H7 (cell line): ENCODE measurements at regions not wholly inside any gene's neighbourhood (a gene's known extent, or its start where the extent isn't known, plus 50 kb on each side); places are given as distances from the start of the nearest gene placed in this dataset.

Experiments used
- DNase-seq: peaks from one replicate; pipeline ENCODE4 v3.0.0; 2012
- H3K27me3 ChIP-seq: 2 replicates; pipeline ENCODE4 v1.6.0; 2011; ENCODE audit warnings: mild to moderate bottlenecking, low read length; ENCODE audit not compliant: control insufficient read depth, insufficient read depth
- H3K36me3 ChIP-seq: replicated peaks from 2 replicates; pipeline ENCODE4 v1.5.1; 2011; ENCODE audit warnings: low read length; ENCODE audit not compliant: control insufficient read depth, insufficient read depth
- H3K4me3 ChIP-seq: 2 replicates; pipeline ENCODE4 v1.5.1; 2011; ENCODE audit warnings: low read depth, mild to moderate bottlenecking, control low read depth, low read length, moderate library complexity; ENCODE audit not compliant: insufficient read depth

DNA sequence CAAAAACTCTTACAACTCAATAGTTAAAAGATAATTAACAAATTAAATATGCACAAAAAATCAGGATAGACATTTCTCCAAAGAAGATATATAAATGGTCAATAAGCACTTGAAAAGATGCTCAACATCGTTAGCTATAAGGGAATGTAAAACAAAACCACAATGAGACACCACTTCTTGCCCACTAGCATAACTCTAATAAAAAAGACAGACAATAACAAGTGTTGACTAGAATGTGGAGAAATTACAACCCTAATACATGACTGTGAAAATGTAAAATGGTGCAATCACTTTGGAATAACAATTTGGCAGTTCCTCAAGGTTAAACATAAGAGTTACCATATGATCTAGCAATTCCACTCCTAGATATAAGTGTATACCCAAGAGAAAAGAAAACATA is 74.3 kb upstream of the PCGF5 start:
- no peak for DNase-seq

DNA sequence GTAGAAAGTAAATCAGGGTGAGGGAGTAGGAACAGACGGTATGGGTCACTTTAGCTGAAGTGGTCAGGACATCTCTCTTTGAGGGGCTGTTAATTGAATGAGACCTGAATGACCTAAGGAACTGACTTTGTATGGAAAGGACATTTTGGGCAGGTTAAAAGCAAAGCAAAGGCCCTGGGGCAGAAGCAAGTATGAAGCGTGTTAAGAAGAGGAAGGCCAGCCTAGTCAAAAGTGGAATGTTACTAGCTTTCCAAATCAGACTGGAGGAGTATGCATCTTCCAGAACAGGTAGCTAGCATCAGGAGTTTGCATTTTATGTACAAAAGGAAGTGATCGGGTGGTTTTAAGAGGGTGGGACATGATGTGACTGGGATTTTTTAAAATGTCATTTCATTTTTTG is 70.9 kb upstream of the PCGF5 start:
- Histone ChIP-seq H3K36me3 (no peaks in the 10 kb centered on the region), H3K4me3 (no peak overlapping the region), H3K27me3 (no peaks in the 10 kb centered on the region; the same call in 1 of the 2 replicates)
- no peak for DNase-seq

More for the DNA sequence above, 74.3 kb upstream of the PCGF5 start:
- H3K4me3 ChIP-seq: no peak overlapping the region
- H3K27me3 ChIP-seq: no peaks in the 10 kb centered on the region
- H3K36me3 ChIP-seq: no peaks in the 10 kb centered on the region

DNA sequence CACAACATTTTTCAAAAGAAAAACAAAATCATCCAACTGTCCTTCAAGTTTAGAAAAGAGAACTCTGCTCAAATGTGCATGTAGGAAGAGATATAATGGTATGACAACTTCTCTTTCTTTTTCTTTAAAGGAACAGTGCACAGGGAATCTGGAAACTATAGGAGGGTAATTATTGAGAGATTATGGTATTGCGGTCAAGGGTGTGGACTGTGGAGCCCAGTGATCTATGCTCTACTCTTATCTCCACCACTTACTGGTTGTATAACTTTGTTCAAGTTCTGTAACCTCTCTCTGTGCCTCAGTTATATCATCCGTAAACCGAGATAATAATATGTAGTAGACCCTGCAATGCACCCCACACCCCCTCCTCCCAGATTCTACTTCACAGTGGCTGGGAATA is 69.8 kb upstream of the PCGF5 start:
- no peaks in the 10 kb centered on the region; the same call in 1 of the 2 replicates for H3K27me3 ChIP-seq
- H3K4me3 ChIP-seq: no peak overlapping the region
- no peaks in the 10 kb centered on the region for H3K36me3 ChIP-seq
- no peak for DNase-seq

GRCh38 chr10:91153508-91153907 is 67.0 kb upstream of the PCGF5 start:
- DNase-seq: no peak
- Histone ChIP-seq H3K4me3 (no peak overlapping the region), H3K36me3 (no peaks in the 10 kb centered on the region), H3K27me3 (no peaks in the 10 kb centered on the region; the same call in 1 of the 2 replicates)

- Histone ChIP-seq H3K4me3 (no peak overlapping the region), H3K27me3 (no peaks in the 10 kb centered on the region; the same call in 1 of the 2 replicates), H3K36me3 (no peaks in the 10 kb centered on the region)
- no peak for DNase-seq
These were observed 65.6 kb upstream of the PCGF5 start for GRCh38 chr10:91154842-91155241.

DNA sequence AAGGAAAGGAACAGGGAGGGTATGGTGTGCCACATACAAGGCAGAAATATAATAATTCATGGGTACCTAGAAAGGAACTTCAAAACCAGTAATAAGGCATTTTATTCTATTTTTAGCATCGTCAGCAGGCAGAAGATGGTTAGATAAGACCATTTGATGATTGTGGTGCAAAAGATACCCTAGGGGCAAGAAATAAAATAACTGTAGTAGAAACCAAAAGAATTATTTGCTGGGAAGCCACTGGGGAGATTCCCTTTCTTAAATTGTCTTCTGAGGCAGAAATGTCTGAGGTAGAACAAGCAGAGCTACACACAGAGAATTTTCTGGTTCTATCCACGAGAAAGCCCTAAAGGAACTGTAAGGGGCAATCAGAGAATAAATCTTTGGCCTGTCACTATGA is 64.3 kb upstream of the PCGF5 start:
- Histone ChIP-seq H3K36me3 (no peaks in the 10 kb centered on the region), H3K4me3 (no peak overlapping the region), H3K27me3 (peaks cover 13% of the 10 kb centered on the region)
- no peak for DNase-seq

DNA sequence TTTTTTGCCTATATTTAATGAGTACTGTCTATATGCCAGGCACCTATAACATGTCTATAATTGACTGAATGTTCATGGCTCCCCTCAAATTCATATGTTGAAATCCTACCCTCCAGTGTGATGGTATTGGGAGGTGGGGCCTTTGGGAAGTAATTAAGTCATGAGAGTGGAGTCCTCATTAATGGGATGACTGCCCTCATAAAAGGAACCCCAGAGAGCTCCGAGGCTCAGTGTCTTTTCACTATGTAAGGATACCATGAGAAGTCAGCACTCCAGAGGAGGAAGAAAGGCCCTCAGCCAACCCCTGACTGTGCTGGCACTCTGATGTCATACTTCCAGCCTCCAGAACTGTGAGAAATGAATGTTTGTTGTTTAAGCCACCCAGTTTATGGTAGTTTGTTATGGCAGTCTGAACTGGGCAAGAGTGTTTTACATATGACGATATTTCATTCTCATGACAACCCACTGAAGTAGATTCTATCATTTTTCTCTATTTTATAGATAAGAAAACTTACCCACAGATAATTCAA is 61.1 kb upstream of the PCGF5 start:
- Histone ChIP-seq H3K27me3 (peaks cover 43% of the 10 kb centered on the region), H3K4me3 (no peak overlapping the region), H3K36me3 (no peaks in the 10 kb centered on the region)
- no peak for DNase-seq

- Histone ChIP-seq H3K36me3 (no peaks in the 10 kb centered on the region), H3K27me3 (peaks cover 66% of the 10 kb centered on the region), H3K4me3 (peak overlapping the region; percentile 36)
- no peak for DNase-seq
These were observed 58.4 kb upstream of the PCGF5 start for GRCh38 chr10:91162050-91162494.

DNA sequence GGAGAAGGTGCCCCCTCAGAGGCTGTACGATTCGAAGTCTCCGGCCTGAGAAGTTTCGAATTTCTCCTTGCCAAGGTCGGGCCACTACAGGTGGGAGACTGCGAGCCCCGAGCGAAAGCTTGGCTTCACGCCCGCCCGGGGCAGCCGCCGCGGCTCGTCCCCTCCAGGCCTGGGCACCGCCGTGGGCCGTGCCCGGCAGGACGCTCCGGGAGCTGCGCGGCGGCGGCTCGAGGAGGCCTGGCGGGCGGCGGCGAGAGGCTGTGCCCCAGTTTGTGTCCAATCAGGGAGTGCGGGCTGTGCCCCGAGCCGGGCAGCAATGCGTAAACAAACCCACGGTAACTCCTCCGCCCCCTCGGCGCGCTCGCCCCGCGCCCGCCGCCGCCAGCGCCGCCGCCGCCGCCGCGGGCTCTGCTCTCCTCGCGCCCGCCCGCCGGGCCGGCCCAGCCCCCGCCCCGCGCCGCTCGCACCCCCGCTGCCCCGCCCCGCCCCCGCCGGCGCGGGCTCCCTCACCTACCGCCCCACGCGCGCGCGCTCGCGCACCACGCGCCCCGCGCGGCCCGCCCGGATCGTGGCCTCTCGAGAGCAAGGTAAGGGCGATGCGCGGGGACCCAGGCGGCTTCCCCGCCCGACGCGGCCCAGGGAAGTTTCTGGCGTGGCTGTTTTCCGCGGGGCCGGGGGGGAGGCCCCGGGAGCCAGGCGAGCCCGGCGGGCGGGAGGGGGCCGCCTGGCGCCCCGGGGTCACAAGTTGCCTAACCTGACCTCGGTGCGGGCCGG is 57.8 kb upstream of the PCGF5 start:
- no peaks in the 10 kb centered on the region for H3K36me3 ChIP-seq
- peak; percentile 83 for DNase-seq
- H3K27me3 ChIP-seq: peaks cover 71% of the 10 kb centered on the region
- peak overlapping the region; percentile 58 for H3K4me3 ChIP-seq

DNA sequence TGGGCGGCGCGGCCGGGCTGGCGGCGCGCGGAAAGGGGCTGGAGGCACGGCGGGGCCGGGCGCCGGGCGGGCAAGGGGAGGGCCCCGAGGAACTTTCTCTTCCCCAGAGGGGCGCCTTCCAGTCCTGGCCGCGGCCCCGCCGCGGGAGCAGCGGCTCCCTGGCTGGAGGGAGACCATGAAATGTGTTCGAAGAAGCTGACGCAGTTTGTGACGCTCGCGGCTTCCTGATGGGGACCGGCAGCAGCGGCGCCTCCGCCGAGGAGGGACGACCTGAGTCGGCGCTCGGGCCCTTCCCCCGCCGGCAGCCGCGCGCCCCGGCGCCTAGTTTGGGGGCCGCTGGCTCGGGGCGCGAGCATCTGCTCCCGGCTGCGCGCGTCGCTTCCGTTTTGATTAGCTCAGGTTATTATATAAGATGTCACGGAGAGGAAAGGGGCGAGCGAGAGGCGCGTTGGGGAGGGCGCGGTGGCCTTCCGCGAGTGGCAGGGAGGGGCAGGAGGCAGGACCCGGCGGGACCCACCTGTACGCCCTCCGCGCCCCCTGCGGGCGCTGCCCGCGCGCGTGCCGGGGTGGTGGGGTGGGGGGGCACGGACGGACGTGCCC is 57.1 kb upstream of the PCGF5 start:
- H3K4me3 ChIP-seq: peak overlapping the region; percentile 58
- no peaks in the 10 kb centered on the region for H3K36me3 ChIP-seq
- DNase-seq: peak; percentile 82
- peaks cover 74% of the 10 kb centered on the region for H3K27me3 ChIP-seq

- peak; percentile 60 for DNase-seq
- Histone ChIP-seq H3K27me3 (peaks cover 74% of the 10 kb centered on the region), H3K4me3 (peak overlapping the region; percentile 58), H3K36me3 (no peaks in the 10 kb centered on the region)
These were observed 56.5 kb upstream of the PCGF5 start for GRCh38 chr10:91163869-91164474.

- no peak for DNase-seq
- H3K4me3 ChIP-seq: no peak overlapping the region
- H3K27me3 ChIP-seq: peaks cover 74% of the 10 kb centered on the region
- H3K36me3 ChIP-seq: no peaks in the 10 kb centered on the region
These were observed 55.9 kb upstream of the PCGF5 start for GRCh38 chr10:91164520-91165065.

DNA sequence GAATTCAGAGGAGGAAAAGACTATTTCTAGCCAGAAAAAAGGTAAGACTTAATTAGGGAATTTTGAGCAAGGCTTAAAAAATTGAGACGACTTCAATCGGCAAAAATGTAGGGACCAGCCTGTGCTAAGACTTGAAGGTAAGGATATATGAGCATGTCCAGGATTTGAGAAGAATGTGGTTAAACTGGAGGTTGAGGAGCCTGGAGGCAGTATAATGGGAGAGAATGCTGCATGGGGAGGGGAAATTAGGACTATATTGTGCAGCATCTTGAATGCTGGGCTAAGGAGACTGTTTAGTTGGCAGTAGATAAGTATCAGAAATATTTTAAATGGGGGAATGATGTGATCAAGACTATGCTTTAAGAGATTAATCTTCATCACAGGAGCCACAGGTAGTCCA is 53.1 kb upstream of the PCGF5 start:
- DNase-seq: no peak
- Histone ChIP-seq H3K4me3 (no peak overlapping the region), H3K36me3 (no peaks in the 10 kb centered on the region), H3K27me3 (peaks cover 49% of the 10 kb centered on the region)

GRCh38 chr10:91170418-91170817 is 50.0 kb upstream of the PCGF5 start:
- no peak for DNase-seq
- Histone ChIP-seq H3K36me3 (no peaks in the 10 kb centered on the region), H3K4me3 (no peak overlapping the region), H3K27me3 (peaks cover 21% of the 10 kb centered on the region)
